Endothelial cell of umbilical vein (primary cell): ENCODE measurements at regions not wholly inside any gene's neighbourhood (a gene's known extent, or its start where the extent isn't known, plus 50 kb on each side); places are given as distances from the start of the nearest gene placed in this dataset.

Experiments used
- JUN ChIP-seq: IDR thresholded peaks from 2 replicates; pipeline ENCODE4 v1.6.1; 2011; ENCODE audit warnings: borderline replicate concordance, low read depth; ENCODE audit not compliant: insufficient read length, insufficient read depth
- TF ChIP-seq, protein P1 (sequence below): IDR thresholded peaks from 2 replicates; pipeline ENCODE4 v1.6.1; 2011; ENCODE audit not compliant: insufficient read depth, insufficient read length

DNA sequence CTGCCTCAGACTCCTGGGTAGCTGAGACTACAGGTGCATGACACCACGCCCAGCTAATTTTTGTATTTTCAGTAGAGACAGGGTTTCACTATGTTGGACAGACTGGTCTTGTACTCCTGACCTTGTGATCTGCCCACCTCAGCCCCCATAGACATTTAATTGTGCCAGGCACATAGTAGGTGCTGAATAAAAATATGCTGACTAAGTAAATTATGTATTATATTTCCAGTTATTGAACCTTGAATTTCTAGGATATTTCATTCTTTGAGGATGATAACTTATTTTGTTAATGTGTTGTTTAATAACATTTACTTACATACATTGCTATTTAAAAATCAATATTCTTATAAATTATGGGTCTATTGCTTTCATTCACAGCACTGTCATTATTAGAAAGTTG is 190.4 kb upstream of the LRRTM4 start:
- no peak for TF ChIP-seq JUN
- TF ChIP-seq, protein P1, sequence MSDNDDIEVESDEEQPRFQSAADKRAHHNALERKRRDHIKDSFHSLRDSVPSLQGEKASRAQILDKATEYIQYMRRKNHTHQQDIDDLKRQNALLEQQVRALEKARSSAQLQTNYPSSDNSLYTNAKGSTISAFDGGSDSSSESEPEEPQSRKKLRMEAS: no peak
